NT2/D1 (cell line): ENCODE measurements at regions not wholly inside any gene's neighbourhood (a gene's known extent, or its start where the extent isn't known, plus 50 kb on each side); places are given as distances from the start of the nearest gene placed in this dataset.

Experiments used
- YY1 ChIP-seq: IDR thresholded peaks from 2 replicates; pipeline ENCODE4 v1.6.1; 2011; ENCODE audit not compliant: insufficient read length, insufficient read depth
- ZNF274 ChIP-seq: IDR thresholded peaks from 2 replicates; pipeline ENCODE4 v1.6.1; 2011; ENCODE audit warnings: mild to moderate bottlenecking, low read depth, low read length

DNA sequence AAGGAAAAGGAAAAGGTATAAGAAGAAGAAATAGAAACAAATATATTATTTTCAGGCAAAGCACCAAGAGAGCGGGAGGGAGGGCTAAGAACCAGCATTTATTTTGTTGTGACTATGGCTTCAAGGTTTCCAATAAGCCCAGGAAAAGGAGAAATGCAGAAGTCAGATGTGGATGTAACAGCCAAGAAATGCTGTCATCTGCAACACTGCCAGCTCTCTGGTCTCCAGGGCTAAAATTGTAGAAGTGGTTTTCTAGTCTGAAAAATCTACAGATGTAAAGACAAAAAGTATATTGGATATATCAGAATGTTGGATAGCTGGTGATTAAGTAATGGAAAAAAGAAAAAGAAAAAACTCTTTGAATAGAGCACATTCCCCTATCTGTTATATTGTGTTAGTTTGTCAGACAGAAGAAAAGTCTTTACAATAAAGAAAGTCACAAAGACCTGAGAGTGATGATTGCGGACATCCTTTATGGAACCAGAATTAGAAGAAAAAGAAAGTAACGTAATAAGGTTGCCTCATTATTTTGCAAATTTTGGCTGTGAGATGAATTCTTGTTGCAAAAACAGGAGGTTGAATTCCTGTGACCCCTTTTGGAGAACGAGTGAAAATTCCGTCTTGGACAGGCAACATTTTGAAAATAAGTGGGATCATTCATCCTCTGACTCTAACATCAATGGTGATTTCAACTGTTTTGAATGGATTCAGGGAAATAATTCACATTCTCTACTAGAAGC is 938.1 kb downstream of the TTLL7 start:
- TF ChIP-seq YY1 = no peak
- TF ChIP-seq ZNF274 = no peak
